GM19043 (cell line): ENCODE measurements at regions not wholly inside any gene's neighbourhood (a gene's known extent, or its start where the extent isn't known, plus 50 kb on each side); places are given as distances from the start of the nearest gene placed in this dataset.
"Not testable (repeated sequence)": the region's sequence is repeated elsewhere in the genome, so short reads cannot be mapped to it uniquely, and the experiment has no call there.

Source experiments
- ATAC-seq: cut with Tn5 transposase; IDR thresholded peaks from one replicate; pipeline ENCODE4 v1.9.1; 2021; ENCODE audit warnings: low read depth; ENCODE audit not compliant: unreplicated experiment

DNA sequence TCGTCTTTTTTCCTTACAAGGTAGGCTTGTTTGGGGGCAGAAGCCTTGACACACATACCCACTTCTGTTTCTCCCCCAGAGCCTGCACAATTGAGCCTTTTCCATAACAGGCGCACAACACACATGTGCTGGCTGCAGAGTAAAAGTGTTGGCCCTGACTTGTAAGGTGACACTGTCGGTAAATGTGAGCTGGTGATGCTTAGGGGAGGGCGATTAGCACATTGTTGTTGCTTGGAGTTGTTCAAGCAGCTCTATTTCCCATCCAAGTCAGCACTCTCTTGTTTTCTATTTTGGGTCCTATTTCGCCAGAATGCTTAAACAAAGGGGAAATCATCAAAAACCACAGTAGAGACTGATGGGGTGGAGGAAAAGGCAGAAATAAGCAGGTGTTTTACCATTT, 51.9 kb upstream of the PTPRJ start:
- no peak for ATAC-seq

DNA sequence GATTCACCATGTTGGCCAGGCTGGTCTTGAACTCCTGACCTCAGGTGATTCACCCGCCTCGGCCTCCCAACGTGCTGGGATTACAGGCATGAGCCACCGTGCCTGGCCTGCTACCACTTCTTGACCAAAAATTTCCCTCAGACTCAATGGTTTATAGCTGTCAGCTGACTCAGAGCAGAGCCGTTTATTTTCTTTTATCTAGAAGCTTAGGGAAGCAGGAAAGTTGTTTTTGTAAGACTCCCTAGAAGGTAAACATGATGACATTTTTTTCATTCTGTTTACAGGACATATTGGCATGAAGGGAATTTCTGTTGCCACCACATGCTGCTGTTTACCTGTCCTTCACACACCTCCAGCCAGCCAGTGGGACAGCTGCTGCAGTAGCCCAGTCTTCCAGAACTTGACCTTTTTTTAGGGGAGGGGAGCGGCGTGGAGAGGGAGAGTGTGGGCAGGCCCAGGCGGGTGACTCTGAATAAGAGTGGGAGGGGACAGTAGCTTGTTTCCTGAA, 56.1 kb upstream of the PTPRJ start:
- no peak for ATAC-seq

DNA sequence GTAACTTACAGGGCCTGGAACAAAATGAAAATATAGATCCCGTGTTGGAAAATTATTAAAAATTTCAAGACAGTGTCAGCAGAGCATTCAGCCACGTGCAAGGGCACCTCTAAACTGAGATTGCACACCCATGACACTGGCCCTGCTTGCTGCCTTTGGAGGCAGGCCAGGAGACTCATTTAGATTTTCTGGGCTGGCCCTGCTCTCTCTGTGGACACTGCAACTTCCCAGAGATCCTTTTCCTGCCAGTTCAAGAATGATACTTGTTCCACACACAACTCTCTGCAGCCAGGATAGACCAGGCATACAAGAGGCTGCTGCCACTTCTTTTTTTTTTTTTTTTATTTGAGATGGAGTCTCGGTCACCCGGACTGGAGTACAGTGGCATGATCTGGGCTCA, 56.7 kb upstream of the PTPRJ start:
- no peak for ATAC-seq

DNA sequence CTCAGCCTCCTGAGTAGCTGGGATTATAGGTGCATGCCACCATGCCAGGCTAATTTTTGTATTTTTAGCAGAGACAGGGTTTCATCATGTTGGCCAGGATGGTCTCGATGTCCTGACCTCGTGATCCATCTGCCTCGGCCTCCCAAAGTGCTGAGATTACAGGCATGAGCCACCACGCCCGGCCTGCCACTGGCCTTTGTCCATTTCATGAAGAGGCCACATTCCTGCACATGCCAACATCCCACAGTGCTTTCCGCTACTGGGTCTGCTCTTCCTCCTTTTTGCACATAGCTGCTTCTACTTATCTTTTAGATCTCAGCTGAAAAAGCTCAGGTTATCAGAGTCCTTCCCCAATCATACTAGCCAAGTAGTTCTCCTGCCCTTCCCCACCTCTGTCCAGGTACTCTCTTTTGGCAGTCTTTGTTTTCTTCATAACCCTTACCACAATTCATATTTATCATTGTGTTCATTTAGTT, 59.2 kb upstream of the PTPRJ start:
- not testable (repeated sequence) for ATAC-seq

DNA sequence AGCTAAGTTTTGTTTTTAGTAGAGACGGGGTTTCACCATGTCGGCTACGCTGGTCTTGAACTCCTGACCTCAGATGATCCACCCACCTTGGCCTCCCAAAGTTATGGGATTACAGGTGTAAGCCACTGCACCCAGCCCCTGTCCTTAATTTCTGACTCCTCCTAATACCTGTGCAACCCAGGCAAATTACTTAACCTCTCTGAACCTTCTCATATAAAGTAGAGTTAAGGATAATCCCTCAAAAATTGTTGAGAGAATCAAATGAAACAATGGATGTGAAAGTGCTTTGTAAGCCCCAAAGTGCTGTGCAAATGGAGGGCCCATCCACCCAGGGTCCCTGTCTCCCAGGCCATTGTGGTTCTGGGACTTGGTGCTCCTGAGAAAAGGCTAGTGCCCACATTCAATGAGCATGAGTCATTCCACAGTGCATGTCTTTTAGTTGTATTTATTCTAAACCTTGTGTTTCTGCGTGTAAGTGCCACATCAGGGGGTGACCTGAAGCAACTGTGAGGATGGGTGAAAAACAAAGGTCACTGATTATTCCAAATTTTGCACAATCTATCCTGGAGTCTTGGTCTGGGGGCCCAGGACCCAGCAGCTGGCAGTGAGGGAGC, 61.4 kb upstream of the PTPRJ start:
- ATAC-seq, result no peak

DNA sequence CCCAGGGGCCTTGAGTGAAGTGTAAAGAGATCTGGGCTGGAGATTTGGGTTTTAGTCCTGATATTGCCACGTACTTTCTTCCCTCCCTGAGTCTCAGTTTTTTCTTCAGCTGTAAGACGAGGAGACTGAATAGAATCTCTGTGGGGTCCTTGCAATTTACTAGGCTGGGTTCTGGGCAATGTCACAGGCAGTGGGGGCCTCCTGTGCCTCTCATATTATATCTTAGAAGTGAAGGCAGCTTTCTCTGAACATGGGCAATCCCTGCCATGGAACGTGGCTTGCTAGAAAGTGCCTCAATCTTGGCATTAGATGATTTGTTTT, 62.0 kb upstream of the PTPRJ start:
- ATAC-seq, result no peak

DNA sequence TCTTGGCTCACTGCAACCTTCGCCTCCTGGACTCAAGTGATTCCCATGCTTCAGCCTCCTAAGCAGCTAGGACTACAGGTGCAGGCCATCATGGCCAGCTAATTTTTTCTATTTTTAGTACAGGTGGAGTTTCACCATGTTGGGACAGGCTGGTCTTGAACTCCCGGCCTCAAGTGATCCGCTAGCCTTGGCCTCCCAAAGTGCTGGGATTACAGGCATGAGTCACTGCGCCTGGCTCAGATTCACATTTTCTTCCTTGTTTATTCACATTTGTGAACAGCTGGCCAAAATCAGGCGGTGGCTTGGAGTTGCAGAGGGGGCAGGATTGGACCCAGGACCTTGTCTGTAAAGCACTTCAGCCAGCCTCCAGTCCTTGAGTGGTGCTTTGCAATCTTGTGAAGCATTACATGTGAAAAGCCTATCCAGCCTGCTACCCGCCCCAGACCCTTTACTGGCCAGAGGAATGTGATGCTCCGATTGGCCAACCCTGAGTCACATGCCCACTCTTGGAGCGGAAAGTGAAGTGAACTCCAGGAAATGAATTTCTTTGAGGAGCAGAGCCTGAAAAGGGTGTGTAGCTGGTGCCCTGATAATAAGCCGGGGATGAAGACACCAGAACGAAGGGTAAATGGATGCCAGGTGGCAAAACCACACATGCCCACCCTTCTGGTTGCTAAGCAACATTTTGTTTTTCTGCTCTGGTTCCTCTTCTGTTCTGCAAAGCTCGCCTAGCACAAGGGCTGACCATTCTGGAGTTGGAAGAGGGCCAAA, 62.6 kb upstream of the PTPRJ start:
- no peak for ATAC-seq

DNA sequence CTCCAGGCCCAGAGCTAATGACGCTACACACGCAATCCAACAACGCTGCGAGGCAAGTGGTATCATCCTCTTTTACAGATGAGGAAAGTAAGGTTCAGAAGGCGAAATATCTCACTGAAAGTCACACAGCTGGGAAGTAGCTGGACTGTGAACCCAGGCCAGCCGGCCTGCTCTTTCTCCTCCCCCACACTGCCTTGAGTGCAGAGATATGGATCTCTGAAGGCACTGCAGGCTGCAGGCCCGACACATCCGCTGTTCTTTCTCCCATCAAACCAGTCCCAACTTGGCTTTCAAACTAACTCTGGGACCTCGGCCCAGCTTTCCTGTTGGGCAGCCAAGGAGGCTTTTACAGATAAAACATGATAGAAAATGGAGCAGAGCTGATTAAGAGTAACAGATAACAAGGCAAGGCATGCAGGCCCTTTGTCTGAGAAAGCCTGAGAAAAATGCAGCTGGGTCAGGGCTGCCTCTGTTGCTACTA, 64.0 kb upstream of the PTPRJ start:
- no peak for ATAC-seq

DNA sequence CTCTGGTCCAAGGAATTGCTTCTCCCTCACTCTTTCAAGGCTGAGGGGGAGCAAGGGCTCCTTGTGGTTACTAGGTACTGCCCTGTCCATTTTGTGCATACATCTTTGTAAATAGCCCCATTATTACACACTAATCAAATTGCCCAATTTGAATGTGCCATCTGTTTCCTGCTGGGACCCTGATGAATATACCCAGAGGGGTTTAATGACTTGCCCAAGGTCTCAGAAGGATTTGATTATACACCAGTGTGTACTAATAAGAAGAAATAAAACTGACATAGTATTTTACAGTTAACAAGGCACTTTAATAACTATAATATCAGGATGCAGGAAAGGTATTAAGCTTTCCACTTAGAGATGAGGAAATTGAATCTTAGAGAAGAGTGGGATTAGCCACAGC, 64.6 kb upstream of the PTPRJ start:
- ATAC-seq, result no peak

DNA sequence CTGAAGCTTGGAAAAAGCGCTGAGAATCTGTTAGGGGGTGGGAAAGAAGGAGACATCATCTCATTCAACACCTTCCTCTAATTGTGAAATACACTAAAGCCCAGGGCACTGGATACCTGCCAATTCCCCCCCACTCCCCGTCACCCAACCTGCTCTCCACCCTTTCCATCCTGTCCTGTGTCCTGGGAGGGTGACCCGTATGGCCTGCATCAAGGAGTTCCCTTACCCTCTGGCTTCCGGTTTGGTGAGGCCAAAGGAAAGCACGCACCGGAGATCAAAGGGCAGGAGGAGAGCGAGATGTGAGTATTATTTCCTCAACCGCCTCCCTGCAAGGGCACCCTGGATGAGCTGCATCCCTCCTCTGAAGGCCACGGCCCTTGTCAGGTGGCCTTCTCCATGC, 65.0 kb upstream of the PTPRJ start:
- no peak for ATAC-seq

DNA sequence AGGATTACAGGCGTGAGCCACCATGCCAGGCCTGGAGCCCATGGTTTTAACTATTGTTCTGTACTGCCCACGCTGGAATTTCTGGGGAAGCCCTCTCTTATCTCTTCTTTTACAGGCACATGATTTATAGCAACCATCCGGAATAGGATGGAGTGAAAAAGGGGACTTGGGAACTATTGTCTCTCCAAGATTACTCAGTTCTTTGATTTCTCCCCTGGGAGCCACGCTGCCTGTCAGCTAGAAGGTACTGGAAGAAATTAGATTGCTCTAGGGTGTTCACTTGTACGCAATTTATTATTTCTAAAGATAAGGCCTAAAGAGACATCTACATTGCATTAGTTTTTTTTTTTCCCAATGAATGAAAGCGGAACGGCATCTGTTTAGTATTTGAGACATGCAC, 65.6 kb upstream of the PTPRJ start:
- no peak for ATAC-seq

DNA sequence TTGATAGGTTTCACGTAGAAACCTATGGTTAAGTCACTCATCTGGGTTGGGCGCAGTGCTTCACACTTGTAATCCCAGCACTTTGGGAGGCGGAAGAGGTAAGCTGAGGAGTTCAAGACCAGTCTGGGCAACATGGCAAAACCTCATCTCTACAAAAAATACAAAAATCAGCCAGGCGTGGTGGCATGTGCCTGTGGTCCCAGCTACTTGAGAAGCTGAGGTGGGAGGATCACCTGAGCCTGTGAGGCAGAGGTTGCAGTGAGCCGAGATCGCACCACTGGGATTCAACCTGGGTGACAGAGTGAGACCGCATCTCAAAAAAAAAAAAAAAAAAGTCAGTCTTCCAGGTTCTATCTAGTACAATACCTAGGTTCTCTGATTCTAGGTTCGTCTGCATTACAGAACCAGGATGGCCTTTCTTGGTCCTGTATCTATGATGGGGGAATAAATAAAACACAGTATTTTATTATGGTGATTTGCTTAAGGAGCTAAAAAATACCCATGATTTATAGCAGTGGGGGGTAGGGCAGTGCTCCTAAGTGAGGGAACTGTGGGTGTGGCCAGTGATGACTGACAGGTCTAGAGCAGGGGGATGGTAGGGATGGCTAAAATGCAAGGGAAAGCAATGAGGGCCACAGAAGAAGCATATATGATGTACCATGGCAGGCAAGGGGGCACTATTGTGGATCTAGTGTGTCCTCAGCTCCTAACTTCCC, 65.5 kb upstream of the NUP160 start:
- ATAC-seq, result no peak

DNA sequence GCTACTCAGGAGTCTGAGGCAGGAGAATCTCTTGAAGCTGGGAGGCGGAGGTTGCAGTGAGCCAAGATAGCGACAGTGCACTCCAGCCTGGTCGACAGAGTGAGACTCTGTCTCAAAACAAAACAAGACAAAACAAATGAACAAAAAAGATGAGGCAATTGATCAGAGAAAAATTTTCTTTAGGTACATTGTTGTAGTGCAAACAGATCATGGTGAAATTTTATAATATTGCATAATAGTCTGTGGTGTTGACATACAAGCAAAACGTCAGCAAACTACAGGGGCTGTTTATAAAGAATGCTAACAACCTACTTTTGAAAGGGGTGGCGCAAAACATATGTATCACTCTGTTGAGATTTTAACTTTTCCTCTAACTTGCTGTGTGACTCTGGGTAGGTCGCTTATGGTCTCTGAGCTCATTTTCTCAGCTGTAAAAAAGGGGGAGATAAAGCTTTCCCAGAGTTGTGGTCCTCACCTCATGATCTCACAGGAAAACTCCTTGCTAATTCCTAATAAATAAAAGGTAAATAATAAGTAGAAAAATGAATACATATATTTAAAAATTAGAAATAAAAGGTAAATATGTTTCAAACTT, 64.8 kb upstream of the NUP160 start:
- ATAC-seq, result no peak

DNA sequence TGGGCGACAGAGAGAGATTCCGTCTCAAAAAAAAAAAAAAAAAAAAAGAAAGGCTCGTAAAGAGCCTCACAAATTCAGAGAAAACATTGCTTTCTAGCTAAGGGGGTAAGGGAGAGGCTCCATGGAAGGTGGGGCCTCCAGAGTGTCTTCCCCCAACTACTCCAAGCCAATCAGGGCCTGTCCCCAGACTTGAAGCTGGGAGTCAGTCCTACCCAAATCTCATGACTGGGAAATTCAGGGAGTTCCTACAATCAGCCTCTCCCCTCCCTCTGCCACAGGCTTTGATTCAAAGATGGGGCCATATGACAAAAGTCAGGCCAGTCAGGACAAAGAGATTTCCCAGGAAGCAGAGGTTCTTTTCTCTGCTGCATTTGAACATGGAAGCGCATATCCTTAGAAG, 63.0 kb upstream of the NUP160 start:
- no peak for ATAC-seq

DNA sequence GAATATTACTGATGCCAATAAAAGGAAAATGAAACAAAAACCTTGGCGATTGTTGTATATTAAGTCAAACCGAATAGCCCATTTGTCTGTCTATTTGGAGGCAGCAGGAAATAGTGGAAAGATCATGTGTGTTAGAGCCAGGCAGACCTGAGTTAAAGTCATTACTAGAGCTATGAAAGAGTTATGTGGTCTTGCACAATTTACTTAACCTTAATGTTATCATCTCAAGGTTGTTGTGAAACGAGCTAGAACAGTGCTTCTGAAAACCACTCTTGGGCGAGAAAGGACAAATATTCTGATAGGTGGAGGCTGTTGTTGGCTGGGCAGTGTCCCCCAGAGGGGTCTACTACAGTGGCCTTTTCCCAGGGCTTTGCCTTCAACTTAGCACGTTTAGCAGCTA, 60.0 kb upstream of the NUP160 start:
- ATAC-seq, result no peak

DNA sequence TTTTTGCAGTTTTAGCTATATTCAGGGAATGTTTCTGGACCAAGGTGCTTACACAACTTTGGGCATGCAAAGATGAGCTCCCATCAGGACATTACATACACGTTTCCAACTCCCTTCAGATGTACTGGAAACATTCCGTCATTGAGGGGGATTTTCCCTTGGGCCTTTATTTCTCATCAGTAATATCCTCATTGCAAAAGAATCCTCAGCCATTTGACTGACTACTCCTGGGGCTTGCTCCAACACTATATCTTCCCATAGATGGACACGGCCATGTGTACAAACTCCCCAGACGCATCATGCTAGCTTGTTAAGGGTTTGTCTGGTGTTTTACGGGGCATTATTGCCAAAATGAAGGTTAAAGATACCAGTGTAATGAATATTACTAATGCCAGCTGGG, 59.3 kb upstream of the NUP160 start:
- ATAC-seq, result no peak

DNA sequence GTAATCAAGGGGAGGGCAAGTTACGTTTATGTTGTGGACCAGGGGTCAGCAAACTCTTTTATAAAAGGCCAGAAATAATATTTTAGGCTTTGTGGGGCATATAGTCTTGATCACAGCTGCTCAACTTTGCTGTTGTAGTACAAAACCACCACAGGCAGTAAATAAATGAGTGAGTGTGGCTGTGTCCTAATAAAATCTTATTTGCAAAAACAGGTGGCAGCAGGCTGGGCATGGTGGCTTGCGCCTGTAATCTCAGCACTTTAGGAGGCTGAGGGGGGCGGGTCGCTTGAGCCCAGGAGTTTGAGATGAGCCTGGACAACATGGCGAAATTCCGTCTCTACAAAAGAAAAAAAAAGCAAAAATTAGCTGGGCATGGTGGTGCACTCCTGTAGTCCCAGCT, 57.9 kb upstream of the NUP160 start:
- ATAC-seq, result no peak

DNA sequence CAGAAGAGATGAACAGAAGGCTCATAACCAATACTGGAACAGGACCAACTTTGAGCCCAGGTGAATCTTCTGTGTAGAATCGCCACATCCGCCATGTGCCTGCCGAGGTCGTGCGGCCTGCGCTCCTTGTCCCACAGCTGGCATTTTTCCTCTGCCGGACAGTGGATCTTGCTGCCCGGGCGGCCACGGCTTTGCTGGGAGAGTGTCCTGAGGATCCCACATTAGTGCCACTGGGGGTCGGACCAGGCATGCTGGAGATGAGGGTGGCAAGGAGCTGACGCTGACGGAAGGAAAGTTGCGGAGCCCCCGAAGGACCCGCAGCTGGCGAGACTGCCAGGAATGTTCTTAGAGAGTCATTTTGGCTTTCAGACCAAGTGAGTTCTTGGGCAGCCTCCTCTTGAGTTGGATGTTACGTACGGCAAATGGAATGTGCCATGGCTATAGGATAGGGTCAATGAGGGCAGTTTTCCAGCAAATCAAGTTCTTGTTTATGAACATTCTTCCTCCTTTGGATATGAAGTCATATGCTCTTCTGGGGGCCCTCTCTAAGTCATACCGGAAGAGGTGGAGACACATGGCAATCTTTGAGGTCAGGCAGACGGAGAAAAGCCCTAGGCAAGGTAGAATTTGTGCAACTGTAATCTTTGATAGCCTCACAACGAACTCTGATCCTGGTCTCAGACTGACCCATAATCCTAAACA, 57.4 kb upstream of the NUP160 start:
- no peak for ATAC-seq

DNA sequence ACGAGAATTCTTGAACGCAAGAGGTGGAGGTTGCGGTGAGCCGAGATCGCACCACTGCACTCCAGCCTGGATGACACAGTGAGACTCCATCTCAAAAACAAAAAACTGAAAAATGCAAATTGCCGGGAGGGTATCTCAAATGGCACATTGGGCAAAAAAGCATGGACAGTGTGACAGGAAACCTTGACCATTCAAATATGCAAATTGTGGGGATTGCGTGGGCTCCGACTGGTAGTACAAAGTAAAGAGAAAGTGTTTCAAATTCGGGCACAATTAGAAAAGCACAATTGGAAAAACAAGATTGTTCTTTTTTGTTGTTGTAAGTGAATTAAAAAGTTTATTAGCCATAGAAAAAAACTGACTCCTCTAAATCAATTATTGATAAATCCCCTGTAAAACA, 56.7 kb upstream of the NUP160 start:
- ATAC-seq, result no peak

DNA sequence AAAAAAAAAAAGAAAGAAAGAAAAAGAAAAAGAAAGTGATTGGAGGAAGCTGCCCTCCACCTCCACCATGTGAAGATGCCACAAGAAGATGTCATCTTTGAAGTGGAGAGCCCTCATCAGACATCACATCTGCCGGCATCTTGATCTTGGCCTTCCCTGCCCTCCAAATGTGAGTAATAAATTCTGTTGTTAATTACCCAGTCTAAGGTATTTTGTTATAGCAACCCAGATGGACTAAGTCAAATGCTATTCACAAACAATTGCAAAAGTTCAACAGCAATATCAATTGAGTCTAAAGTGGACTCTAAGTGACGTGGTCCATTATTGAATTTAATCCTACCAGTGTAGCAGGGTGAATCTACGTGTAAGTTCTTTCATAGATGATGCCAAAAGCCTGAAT, 55.9 kb upstream of the NUP160 start:
- ATAC-seq, result no peak

DNA sequence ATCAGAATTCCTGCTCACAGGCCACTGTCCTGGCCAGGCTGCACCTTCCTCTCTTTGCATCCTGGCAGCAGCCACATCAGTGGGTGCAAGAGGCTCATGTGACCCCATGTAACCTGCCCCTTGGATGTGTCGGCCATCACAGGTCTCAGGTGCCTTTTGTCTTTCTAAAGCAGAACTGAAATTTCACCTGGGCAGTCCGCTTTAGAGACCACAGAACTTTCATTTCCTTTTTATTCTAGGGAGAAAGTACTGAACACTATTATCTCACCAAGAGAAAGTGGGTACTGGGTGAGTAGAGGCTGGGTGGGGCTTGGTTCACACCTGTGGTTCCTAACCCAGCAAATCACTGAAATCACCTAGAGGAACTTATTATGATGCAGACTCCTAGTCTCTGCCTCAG, 51.7 kb upstream of the NUP160 start:
- ATAC-seq, result peak; percentile 97
